Hindlimb muscle (tissue), 1 donor: ENCODE measurements at regions not wholly inside any gene's neighbourhood (a gene's known extent, or its start where the extent isn't known, plus 50 kb on each side); places are given as distances from the start of the nearest gene placed in this dataset.
A peak's percentile ranks its signal among the peaks of the same experiment; 100 is the strongest.

Experiments used
- DNase-seq: peaks from one replicate; pipeline ENCODE4 v3.0.0-alpha.2; 2013

DNA sequence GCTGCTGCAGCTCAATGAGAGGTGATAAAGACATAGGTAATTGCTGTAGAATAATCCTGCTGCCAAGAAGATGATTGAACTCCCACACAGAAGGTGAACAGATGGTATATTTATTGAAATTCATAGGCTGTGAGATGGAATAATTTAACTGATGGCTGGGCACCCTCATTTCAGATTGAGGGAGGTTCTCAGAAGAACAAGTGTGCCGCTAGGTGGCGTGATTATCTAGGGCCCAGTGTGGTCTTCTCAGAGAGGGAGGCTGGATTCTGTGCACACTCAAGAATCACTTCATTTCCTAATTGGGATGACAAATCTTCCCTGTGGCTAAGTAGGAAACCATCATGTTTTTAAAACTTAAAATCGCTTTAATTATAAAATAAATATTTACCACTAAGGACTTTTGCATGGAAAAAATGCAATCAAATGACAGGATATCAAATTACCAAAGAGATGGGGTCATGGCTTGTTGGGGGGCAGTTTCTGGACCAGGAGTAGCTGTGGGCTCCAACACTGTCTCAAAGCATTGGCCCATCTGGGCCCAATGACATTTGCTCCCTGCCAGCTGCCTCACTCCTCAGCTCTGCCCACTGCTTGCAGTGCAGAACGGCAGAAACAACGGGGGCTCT, 132.3 kb downstream of the SNAPC1 start:
- DNase-seq: peak; percentile 35

DNA sequence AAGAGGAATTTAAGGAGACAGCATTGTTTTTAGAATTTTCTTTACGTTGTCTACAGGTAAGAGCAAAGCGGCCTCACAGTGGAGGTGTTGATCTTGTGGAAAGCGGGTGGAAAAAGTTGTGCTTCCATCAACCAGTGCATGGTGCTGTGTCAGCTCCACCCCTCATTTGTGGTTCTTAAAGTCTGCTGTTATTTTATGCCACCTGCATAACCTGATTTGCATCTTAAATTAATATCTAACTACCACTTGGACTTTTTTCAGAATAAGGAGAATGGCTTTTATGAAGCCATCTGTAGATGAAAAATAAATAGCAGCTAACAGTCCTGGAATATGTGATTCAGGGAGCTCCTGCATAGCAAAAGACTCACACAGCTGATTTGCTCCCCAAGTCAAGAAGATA, 135.1 kb downstream of the SNAPC1 start:
- DNase-seq: no peak

DNA sequence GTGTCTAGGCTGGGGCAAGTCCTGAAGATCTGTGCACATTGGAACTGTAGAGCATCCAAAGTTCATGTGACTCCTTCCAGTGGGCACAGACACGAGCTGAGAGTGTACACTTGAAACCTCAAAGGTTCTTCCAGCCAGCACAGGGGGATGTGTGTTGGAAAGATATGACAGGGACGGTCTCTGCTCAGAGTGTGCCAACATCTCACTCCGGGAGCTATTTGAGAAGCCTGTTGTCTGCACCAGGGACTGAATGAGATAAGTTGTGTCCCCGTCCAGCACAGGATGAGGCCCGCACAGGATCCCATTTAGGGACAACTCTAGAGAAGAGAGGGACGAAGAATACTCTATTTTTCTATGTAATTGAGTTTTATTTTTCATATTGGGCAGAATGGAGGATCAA, 136.3 kb downstream of the SNAPC1 start:
- DNase-seq: no peak

DNA sequence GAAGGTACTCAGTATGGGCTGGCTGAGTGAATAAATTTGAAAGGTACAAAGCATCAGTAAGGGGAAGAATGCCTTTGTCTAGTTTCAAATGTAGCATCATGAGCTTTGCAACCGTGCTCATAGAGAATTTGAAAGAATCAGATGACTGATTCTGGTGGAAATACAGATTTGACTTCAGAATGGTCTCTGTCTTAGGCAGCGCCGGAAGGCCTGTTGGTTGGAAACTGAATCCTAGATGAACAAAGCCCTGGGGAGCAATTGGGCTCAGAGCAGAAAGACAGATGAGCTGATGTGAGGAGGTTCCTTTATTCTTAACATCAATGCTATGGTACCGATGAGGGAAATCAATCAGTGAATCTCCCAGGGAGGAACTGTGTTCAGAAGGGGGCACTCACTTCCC, 137.3 kb downstream of the SNAPC1 start:
- DNase-seq: no peak

DNA sequence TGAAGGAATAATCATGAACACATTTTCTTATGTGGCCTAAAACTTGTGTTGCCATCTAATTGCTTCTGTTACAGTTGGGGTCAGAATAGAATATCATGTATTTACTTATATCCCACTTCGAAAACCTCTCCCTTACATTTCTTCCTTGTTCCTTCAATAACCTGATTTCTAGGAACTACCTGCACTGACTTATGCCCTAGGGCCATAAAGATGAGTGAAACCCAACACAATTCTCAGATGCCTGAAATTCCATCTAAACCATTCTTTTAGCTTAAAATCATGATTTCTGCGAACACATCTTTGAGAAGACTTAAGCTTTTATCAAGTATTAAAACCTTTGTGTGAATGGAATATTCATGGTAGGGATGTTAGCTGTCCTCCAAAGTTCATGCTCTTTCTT, 142.7 kb downstream of the SNAPC1 start:
- no peak for DNase-seq

DNA sequence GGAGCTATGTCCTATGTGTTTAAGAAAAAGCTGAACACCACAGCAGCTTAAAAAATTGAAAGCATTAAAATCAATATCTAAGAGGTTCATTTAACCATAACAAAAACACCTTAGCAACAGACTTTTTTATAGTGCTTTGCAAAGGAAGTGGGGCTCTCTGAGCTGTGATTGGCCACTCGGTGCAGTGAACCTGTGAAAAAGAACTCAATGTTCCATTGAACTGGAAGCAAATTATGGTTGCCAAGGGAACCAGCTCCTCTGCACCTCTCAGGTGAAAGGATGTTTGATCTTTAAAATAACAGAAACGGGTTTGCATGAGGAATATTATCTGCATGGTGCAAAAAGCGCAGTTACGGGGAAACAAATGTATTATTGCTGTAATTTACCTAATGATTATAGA, 149.4 kb downstream of the SNAPC1 start:
- no peak for DNase-seq

DNA sequence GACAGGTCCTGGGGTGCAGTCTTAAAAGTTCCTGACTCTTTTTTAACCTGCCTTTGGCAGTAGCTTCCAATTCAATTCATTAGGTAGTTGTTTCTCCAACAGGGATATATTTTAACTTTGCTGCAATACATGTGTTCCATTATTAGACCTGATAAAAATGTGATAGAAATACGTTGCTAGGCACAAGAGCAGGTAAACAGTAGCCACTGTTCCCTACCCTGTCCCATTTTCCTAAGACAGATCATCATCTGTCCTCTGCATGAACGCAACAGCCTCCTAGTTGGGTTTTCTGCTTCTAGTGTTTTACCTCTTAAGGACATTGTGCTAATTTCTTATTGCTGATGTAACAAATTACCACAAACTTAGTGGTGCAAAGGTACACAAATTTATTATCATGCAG, 156.8 kb downstream of the SNAPC1 start:
- no peak for DNase-seq

DNA sequence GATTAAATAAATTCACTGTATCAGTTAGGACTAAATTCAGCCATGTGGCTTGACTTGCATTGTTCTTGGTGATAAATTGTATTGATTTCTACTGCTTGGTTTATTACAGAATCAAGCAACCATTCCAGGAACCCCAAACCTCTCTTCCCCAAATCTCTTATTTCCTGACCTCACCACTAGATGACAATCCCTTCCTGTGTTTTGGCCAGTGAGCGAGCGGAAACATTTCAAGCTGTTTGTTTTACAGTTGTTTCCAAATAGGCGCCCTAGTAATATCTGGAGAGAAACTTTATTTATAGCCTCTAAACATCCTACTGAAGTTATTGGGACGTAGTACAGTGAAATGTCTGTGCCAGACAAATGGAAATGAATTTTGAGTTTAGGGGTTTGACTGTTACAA, 161.1 kb downstream of the SNAPC1 start:
- peak; percentile 22 for DNase-seq

DNA sequence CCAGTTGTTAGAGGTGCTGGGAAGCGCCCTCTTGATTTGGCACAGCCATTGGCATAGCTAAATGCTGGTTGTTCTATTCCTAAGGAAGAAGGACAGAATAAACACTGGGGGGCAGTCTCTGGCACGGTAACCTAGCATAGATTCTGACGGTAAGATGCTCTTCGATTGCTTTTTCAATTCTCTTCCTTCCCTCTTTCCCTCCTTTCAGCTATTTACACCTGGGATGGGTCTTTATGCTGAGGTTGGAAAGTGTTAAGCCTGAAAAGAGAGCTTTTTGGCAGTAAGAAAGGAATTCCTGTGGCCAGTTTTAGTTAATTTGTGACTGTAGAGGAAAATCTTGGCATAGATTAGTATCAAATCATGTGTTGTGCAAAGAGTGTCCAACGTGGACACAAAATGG, 162.8 kb downstream of the SNAPC1 start:
- DNase-seq: no peak

DNA sequence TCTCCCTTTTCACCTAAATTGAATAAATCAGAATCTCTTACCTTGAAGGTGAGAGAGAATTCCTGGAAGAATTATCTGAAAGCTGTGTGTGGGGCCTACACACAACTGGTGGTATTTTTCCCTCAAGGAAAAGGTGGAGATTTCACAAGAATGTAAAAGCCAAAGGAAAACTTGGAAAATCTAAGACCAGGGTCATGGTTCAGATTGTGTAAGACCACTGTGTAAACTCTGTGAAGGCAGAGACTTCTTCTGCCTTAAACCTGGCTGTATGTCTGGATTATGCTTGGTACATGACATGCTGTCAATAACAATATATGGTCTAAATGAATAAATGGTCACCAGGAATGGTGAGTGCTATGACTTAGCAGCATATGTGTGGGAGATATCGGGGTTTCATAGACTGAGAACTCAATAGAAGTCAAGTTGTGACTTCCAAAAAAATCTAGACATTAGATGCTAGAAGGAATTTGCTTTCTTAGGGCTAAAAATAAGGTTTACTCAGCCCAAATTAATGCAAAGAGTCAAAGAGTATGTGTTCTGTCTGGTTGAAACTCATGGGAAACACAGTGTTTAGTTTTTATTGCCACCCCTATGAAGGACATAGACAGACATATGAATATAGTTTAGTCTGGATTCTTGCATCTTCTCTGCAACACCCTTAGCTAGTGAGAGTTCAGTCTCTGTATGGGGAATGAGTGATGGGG, 163.7 kb downstream of the SNAPC1 start:
- DNase-seq: no peak

DNA sequence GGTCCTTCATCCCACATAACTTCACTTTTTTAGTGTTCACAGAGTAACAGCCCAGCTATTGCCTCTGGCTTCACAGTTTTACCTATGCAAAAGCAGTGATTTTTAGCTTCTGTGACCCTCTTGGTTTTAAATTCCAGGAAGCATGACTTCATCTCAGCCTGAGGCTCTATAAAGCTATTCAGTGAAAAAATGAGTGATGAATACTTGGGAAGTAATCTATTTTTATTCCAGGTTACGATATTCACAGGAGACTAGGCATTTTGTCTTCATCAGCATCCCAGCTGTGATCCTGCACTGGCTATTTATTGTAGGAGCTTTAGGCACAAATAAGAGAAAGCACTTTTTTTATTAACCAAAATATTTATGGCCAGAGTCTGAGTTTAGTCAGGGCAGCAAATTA, 164.8 kb downstream of the SNAPC1 start:
- DNase-seq: no peak

DNA sequence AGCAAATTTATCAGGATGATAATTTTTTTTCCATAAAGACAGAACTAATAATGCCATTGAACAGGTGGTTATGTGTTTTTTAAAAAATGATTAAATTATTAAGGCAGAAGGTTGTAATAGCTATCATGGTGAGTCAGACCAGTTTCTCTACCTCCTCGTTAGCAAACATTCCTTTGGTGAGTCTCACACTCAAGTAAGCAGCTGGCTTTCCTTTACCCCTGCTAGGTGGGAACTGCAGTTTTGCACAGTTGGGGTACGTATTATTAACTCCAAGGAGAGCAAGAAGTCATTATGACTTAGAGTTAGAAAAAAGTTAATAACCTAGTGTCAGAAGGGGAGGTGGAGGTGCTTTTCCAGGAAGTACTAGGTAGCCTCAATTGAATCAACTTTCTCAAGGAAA, 165.3 kb downstream of the SNAPC1 start:
- no peak for DNase-seq

DNA sequence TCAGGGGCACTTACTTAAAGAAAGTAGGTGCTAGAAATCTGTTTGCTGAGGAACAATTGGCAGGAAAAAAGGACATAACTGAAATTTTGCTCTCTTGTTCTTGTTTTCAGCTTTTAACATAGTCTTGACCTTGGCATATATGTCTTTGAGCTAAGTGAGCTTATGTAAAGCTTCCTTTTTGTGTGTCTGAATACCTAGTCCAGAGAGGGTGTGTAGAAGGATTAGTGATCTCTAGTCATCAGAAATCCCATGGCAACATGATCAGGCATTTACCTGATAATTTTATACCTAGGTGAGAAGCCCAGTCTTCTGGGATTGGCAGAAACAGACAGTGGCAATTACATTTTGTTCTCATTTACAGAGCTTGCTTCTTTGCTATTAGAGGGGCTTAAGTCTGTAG, 166.1 kb downstream of the SNAPC1 start:
- DNase-seq: no peak

DNA sequence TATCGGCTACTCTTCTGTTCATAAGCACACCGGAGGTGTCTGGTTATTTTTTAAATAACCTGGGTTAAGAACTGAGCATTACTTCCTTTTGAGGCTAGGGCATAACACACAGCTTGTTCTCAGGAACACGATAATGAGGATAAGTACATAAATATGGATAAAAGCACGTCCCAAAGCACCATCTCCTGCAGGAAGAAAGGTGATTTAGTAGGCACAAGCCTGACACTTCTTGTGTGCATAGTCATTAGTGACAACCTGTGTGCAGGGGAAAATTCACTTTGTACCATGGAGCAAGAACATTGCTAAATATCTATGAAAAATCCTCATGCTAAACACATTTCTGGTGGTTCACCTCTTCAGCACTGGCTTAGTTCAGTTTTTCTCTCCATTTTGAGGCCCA, 166.5 kb downstream of the SNAPC1 start:
- DNase-seq: no peak

DNA sequence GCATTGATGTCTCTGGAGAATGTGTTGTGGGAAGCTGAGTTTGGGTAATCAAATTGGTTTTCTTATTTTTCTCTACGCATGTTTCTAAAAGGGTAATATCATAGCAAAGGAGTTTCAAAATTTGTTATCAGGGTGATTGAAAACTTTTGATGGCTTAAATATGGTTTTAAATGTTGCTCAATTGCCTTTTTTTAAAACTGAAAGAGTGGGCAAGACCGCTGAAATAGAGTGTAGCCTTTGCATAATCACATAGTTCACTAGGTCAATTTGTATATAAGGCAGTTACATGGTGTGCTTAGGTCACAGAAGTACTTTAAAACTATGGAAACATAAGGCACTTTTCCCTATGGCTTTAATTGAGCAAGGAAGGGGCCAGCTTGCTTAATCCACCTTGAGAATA, 167.4 kb downstream of the SNAPC1 start:
- DNase-seq: no peak

DNA sequence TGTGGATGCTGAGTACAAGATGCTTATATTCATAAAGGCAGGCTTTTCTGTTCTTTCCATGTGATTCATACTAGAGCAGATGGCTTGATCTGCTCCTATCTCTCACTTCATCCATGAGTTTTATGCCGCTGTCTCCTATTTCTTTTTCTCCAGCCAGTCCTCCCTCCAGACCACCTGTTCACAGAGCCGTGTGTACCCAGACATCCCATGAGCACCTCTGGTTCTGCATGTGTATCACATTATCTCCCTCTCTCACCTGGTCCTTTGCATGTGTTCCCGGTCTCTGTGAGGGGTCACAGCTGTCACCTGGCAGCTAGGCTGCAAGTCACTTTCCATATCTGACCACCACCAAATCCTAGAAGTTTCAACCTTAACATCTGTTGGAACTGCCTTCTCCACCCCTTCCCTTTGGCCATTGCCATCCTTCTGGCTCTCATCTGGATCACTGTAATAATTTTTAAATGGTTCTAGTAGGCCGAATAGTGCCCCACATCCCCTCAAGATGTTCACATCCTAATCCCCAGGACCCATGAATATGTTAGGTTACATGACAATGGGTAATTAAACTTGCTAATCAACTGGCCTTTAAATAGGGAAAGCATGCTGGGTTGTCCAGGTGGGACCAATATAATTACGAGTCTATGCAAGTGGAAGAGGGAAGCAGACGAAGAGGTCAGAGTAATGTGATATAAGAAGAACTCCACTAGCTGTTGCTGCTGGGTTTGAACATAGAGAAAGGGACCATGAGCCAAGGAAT, 168.1 kb downstream of the SNAPC1 start:
- no peak for DNase-seq

DNA sequence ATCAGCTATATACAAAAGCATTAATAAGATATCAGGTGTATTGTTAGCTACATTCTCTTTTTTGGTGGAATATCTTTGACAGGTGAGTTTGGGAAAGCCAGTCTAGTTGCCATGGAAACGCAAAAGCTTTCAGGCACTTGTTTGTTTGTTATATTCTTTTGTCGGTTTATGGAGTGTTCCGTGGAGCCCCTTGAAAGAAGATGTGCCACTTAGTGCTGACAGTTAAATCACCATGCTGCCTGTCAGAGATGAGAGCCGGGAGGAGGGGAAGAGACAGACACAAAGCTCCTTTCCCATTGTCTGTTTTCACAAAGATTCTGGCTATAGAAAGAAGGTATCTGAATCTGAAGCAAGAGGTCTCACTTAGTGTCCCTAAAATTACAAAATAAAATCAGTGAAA, 170.8 kb downstream of the SNAPC1 start:
- no peak for DNase-seq

DNA sequence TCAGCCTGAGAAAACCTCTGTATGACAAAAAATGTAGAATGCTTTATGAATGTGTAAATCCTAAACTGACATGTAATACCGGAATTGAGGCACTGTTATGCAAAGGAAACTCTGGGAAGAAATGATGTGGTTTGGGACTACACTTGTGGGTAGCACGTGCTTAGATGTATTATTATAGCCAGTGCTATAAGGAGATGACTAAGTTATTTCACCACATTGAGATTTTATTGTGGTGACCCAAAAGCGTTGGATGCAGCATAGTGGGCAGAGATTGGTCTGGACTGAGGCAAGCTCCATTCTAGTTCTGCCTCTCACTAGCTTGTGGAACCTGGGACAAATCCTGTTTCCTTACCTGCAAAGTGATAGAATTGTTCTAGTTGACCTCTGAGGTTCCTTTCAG, 172.2 kb downstream of the SNAPC1 start:
- no peak for DNase-seq

DNA sequence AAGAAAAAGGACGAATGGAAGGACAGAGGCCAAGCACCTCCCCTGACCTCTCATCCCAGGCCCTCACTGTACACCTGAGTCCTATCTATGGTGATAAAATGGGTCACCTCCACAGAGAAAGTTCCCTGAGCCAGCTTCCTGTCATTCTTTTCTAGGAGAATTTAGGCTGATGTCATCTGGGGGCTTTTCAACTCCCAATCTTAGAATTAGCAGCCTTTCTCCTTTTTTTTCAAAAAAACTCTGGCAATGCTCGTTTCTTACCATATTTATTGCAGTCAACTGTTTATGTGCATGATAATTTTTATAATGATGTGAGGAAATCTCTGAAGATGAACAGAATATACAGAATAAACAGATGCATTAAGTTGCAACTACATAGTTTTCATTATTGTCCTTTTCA, 177.6 kb downstream of the SNAPC1 start:
- no peak for DNase-seq

DNA sequence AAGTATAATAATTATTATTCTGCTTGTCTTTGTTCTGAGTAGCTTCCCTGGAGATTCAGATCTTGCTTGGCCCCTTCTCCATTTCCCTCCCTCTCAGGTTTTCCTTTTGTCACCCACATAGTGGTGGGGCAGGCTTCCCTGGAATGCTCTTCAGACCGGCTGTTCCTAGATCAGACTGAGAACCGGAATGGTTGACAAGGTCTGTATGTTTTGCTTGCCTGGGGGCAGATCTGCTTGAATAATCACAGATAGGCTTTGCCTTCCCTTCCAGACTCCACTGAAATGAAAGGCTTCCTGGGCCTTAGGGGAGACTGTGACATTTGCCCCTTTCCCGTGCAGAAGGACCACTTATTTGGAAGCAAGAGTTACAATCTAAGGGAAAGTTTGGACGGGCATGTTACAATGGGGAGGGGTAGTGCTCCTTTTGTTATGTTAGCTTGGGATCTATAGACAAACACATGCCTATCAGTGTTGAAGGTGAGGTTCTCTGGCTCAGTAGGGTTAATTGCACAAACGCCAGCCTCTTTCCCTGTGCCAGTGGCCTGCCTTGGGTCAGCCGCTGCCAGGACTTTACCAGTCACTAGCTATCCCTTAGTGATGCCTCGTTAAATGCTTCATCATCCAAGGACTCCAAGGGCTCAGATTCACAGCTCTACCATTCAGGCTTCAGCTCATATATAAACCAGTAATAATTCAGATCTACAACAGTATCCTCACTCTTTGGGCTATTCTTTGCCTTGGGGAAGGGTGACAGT, 178.6 kb downstream of the SNAPC1 start:
- DNase-seq: no peak

DNA sequence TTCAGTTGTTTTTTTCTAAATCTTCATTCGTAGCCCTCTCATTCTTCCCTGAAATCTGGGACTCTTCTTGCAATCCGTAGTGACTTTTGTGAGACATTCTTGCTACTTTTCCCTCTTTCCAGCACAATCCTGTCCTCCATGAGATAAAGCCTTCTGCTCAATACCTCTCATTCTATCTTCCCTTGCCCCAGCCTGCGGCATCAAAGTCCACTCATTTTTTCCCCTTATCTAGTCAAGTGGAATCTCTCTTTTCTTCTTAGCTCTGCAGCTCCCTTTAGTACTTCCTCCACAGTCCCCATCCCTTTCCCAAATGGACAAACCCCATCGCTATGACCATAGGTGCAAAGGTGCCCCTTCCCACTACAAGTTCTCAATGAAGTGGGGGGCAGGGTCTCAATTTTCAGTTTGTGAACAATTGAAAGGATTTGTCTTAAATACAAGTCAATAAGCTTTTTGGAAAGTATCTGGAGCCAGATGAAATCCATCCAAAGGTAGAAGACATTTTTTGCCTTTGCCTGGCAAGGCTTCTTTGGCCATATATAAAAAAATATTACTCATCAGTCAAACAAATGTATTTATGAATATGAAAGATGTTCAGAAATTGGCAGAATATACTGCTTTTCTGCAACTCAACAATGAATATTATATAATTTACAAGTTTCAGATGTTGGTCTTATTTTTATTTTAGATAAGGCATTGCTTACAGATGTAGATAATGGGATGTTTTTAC, 179.4 kb downstream of the SNAPC1 start:
- no peak for DNase-seq

DNA sequence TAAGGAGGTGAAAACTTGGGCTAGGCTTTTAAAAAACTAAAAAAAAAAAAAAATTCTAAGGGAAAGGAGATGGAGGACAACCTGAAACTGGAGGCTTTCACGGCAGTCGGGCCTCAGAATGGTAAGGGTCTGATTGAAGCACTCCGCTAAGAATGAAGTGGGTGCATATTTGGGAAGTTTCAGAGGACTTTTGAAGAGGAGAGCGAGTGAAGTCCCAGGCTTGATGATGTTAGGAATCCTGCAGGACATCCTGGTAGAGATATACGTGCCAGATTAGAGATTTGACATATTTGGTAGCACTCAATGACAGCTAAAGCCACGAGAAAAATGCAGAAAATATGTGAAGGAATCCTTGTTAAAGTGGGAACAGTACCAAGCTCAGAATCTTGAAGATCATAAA, 186.2 kb downstream of the SNAPC1 start:
- no peak for DNase-seq

DNA sequence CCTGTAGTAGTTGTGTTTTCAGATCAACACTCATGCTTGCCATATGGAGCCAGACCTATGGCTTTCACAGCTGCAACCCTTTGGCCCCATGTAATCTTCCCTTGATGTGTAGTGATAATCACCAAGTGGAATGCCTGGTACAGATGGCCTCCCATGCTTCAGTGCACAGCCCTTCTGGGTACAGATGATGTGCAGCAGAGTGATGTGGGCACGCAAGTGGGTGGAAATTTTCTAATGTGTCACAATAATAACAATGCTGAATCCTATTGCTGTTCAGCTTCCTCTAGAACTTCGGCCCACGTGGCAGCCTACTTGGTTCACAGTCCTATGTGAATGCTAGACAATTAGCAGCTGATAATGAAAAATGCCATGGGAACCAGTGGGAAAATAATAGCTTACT, 188.1 kb downstream of the SNAPC1 start:
- DNase-seq: no peak
